H1 (cell line): ENCODE measurements at regions not wholly inside any gene's neighbourhood (a gene's known extent, or its start where the extent isn't known, plus 50 kb on each side); places are given as distances from the start of the nearest gene placed in this dataset.

Source experiments
- CTCF ChIA-PET: fragments of 300-600 bp; sonication (Branson Sonifier 250); formaldehyde crosslinking; loops from one replicate; lab custom pipeline; 2021; ENCODE audit not compliant: partially characterized antibody; lab: Charles Lee
- POLR2A ChIA-PET: fragments of 300-600 bp; sonication (Branson Sonifier 250); formaldehyde crosslinking; loops from one replicate; lab custom pipeline; 2021; ENCODE audit warnings: inconsistent platforms; ENCODE audit not compliant: partially characterized antibody; lab: Charles Lee
- DNase-seq, 2 experiments: peaks; one replicate each; pipeline versions ENCODE4 v3.0.0 to v3.0.0-alpha.2; 2010 to 2022; ENCODE audit warnings: low spot score in 2 of 2, low read depth in 1 of 2, mixed read lengths in 1 of 2
- FAIRE-seq: peaks from 2 replicates; lab custom pipeline; 2011; peaks lifted over from hg19 to GRCh38; lab: Jason Lieb, UNC
- H2AFZ ChIP-seq: 2 replicates; pipeline ENCODE4 v1.8.1; 2012; ENCODE audit warnings: low read length, inconsistent platforms
- H2AK5ac ChIP-seq: 2 replicates; pipeline ENCODE4 v1.6.1; 2013; ENCODE audit warnings: low read depth, low read length
- H2BK120ac ChIP-seq: replicated peaks from 2 replicates; pipeline ENCODE3; 2013; ENCODE audit warnings: low read depth, low read length, inconsistent platforms
- H2BK12ac ChIP-seq: 2 replicates; pipeline ENCODE4 v1.6.1; 2013; ENCODE audit warnings: low read depth, low read length
- H2BK15ac ChIP-seq: 2 replicates; pipeline ENCODE4 v1.6.1; 2013; ENCODE audit warnings: low read length
- H2BK20ac ChIP-seq: 2 replicates; pipeline ENCODE4 v1.6.1; 2013; ENCODE audit warnings: low read length
- H2BK5ac ChIP-seq: 2 replicates; pipeline ENCODE4 v1.6.1; 2013; ENCODE audit warnings: low read depth, low read length
- H3K14ac ChIP-seq: 2 replicates; pipeline ENCODE4 v1.6.1; 2013; ENCODE audit warnings: inconsistent platforms; ENCODE audit not compliant: insufficient read length
- H3K18ac ChIP-seq: 2 replicates; pipeline ENCODE4 v1.6.1; 2013; ENCODE audit warnings: low read length; ENCODE audit errors: extremely low read depth
- H3K23ac ChIP-seq: 2 replicates; pipeline ENCODE4 v1.6.1; 2013; ENCODE audit warnings: inconsistent platforms; ENCODE audit not compliant: insufficient read length
- H3K23me2 ChIP-seq: 2 replicates; pipeline ENCODE4 v1.6.1; 2013; ENCODE audit warnings: low read depth, low read length
- H3K27ac ChIP-seq: 2 replicates; pipeline ENCODE4 v1.6.1; 2011; ENCODE audit warnings: low read depth, low read length, inconsistent platforms
- H3K27me3 ChIP-seq, 4 experiments: replicated peaks in 1 of 4; 1 replicate in 1 of 4; 2 replicates in 3 of 4; pipeline versions ENCODE4 v1.6.1 to v1.8.1; 2011 to 2013; ENCODE audit warnings: low read length in 3 of 4, mild to moderate bottlenecking in 3 of 4, inconsistent platforms in 2 of 4, mixed read lengths in 2 of 4, moderate library complexity in 1 of 4; ENCODE audit not compliant: control insufficient read depth in 3 of 4, insufficient read depth in 3 of 4; ENCODE audit errors: extremely low read depth in 1 of 4
- H3K36me3 ChIP-seq, 4 experiments: 2 replicates each; pipeline versions ENCODE4 v1.6.1 to v1.8.1; 2011 to 2013; ENCODE audit warnings: mild to moderate bottlenecking in 4 of 4, low read length in 3 of 4, moderate library complexity in 2 of 4, control low read depth in 1 of 4, inconsistent platforms in 1 of 4; ENCODE audit not compliant: insufficient read depth in 4 of 4, control insufficient read depth in 2 of 4
- H3K4ac ChIP-seq: replicated peaks from 2 replicates; pipeline ENCODE3; 2013; ENCODE audit warnings: low read length, low read depth, mixed read lengths, inconsistent platforms; ENCODE audit not compliant: insufficient read length
- H3K4me1 ChIP-seq, 4 experiments: replicated peaks in 1 of 4; 1 replicate in 1 of 4; 2 replicates in 3 of 4; pipeline versions ENCODE4 v1.6.1 to v1.8.1; 2011 to 2013; ENCODE audit warnings: low read length in 3 of 4, inconsistent platforms in 2 of 4, mixed read lengths in 1 of 4; ENCODE audit not compliant: insufficient read depth in 4 of 4, control insufficient read depth in 3 of 4
- H3K4me2 ChIP-seq, 2 experiments: 2 replicates each; pipeline versions ENCODE4 v1.6.1 to v1.8.1; 2011 to 2013; ENCODE audit warnings: low read depth in 2 of 2, low read length in 2 of 2, control low read depth in 1 of 2, inconsistent platforms in 1 of 2, mild to moderate bottlenecking in 1 of 2; ENCODE audit not compliant: insufficient read depth in 1 of 2
- H3K4me3 ChIP-seq, 4 experiments: fragments of 200-600, 300-600 bp in 1 of 4; sonication (generic), shearing (Covaris generic), sonication (Bioruptor Twin) in 1 of 4; 2 replicates each; pipeline versions ENCODE4 v1.5.1 to v1.8.1; 2011 to 2016; ENCODE audit warnings: low read length in 4 of 4, low read depth in 3 of 4, control low read depth in 2 of 4, inconsistent platforms in 2 of 4, mild to moderate bottlenecking in 2 of 4, mixed read lengths in 1 of 4, moderate library complexity in 1 of 4; ENCODE audit not compliant: insufficient read depth in 2 of 4; ENCODE audit errors: extremely low read depth in 1 of 4
- H3K56ac ChIP-seq: replicated peaks from 2 replicates; pipeline ENCODE3; 2013; ENCODE audit warnings: low read depth, mild to moderate bottlenecking, mixed read lengths, low read length, inconsistent platforms; ENCODE audit not compliant: insufficient read length
- H3K79me1 ChIP-seq: 2 replicates; pipeline ENCODE4 v1.6.1; 2013; ENCODE audit warnings: low read depth, low read length, control low read depth
- H3K79me2 ChIP-seq, 2 experiments: 2 replicates each; pipeline versions ENCODE4 v1.6.1 to v1.8.1; 2012 to 2013; ENCODE audit warnings: low read length in 2 of 2, mild to moderate bottlenecking in 2 of 2, inconsistent platforms in 1 of 2; ENCODE audit not compliant: insufficient read depth in 2 of 2, control insufficient read depth in 1 of 2
- H3K9ac ChIP-seq, 4 experiments: replicated peaks in 1 of 4; 1 replicate in 1 of 4; 2 replicates in 3 of 4; pipeline versions ENCODE4 v1.6.1 to v1.8.1; 2011 to 2013; ENCODE audit warnings: low read depth in 3 of 4, low read length in 3 of 4, control low read depth in 2 of 4, mild to moderate bottlenecking in 2 of 4, moderate library complexity in 2 of 4, inconsistent platforms in 1 of 4; ENCODE audit errors: extremely low read depth in 1 of 4
- H3K9me3 ChIP-seq, 2 experiments: 2 replicates each; pipeline versions ENCODE4 v1.6.1 to v1.8.1; 2012 to 2013; ENCODE audit warnings: mild to moderate bottlenecking in 2 of 2, moderate library complexity in 2 of 2, control low read depth in 1 of 2, inconsistent platforms in 1 of 2, low read depth in 1 of 2, low read length in 1 of 2, mixed read lengths in 1 of 2; ENCODE audit not compliant: insufficient read depth in 2 of 2
- H4K20me1 ChIP-seq, 2 experiments: replicated peaks in 1 of 2; 2 replicates each; pipeline versions ENCODE3 to v1.8.1; 2011 to 2013; ENCODE audit warnings: inconsistent platforms in 2 of 2, low read length in 2 of 2, mild to moderate bottlenecking in 1 of 2; ENCODE audit not compliant: insufficient read depth in 2 of 2, control insufficient read depth in 1 of 2
- H4K5ac ChIP-seq: 2 replicates; pipeline ENCODE4 v1.6.1; 2013; ENCODE audit warnings: low read length, low read depth, mixed read lengths, inconsistent platforms; ENCODE audit not compliant: insufficient read length
- H4K8ac ChIP-seq: 2 replicates; pipeline ENCODE4 v1.8.0; 2013; ENCODE audit warnings: mild to moderate bottlenecking, moderate library complexity, low read length, inconsistent platforms; ENCODE audit not compliant: insufficient read depth; ENCODE audit errors: extremely low read depth
- H4K91ac ChIP-seq: replicated peaks from 2 replicates; pipeline ENCODE3; 2013; ENCODE audit warnings: low read length, mixed read lengths, inconsistent platforms; ENCODE audit not compliant: insufficient read length
- BACH1 ChIP-seq: IDR thresholded peaks from 2 replicates; pipeline ENCODE4 v1.6.1; 2012; ENCODE audit warnings: low read length, improper control_type of control experiment
- BRCA1 ChIP-seq: IDR thresholded peaks from 2 replicates; pipeline ENCODE4 v1.6.1; 2012; ENCODE audit warnings: low read depth, low read length, improper control_type of control experiment
- CBX8 ChIP-seq: fragments of 300-800, 300-1000 bp; sonication (generic); IDR thresholded peaks from 2 replicates; pipeline ENCODE4 v1.7.1; 2016; ENCODE audit warnings: low read depth, low read length, borderline replicate concordance
- CTBP2 ChIP-seq: IDR thresholded peaks from 2 replicates; pipeline ENCODE4 v1.7.0; 2011; ENCODE audit warnings: borderline replicate concordance, mild to moderate bottlenecking, moderate library complexity, mixed read lengths, low read length; ENCODE audit not compliant: insufficient read depth, insufficient read length
- EGR1 ChIP-seq: IDR thresholded peaks from 2 replicates; pipeline ENCODE4 v1.6.1; 2011; ENCODE audit warnings: low read depth, low read length, borderline replicate concordance
- EP300 ChIP-seq, 2 experiments: IDR thresholded peaks; 1 replicate in 1 of 2; 2 replicates in 1 of 2; pipeline ENCODE4 v1.6.1; 2011 to 2012; ENCODE audit warnings: low read depth in 2 of 2, low read length in 2 of 2, mild to moderate bottlenecking in 2 of 2, borderline replicate concordance in 1 of 2, inconsistent platforms in 1 of 2, moderate library complexity in 1 of 2
- HDAC6 ChIP-seq: IDR thresholded peaks from one replicate; pipeline ENCODE4 v1.7.1; 2012; ENCODE audit warnings: low read depth, mild to moderate bottlenecking, inconsistent platforms, low read length, moderate library complexity
- KDM4A ChIP-seq: IDR thresholded peaks from one replicate; pipeline ENCODE4 v1.7.1; 2012; ENCODE audit warnings: low read depth, mild to moderate bottlenecking, moderate library complexity, low read length, inconsistent platforms; ENCODE audit not compliant: severe bottlenecking
- MAFK ChIP-seq: IDR thresholded peaks from 2 replicates; pipeline ENCODE4 v1.6.1; 2012; ENCODE audit warnings: low read depth, mild to moderate bottlenecking, improper control_type of control experiment, low read length
- NRF1 ChIP-seq: IDR thresholded peaks from 2 replicates; pipeline ENCODE4 v1.6.1; 2011; ENCODE audit warnings: mild to moderate bottlenecking, low read depth, low read length, improper control_type of control experiment
- PHF8 ChIP-seq: fragments of 200-600 bp; sonication (generic); conservative IDR thresholded peaks from 2 replicates; pipeline ENCODE4 v1.7.1; 2012; ENCODE audit warnings: low read depth, mild to moderate bottlenecking, inconsistent platforms, low read length, moderate library complexity
- SAP30 ChIP-seq: fragments of 300-600 bp; sonication (generic); IDR thresholded peaks from 2 replicates; pipeline ENCODE4 v1.7.1; 2012; ENCODE audit warnings: low read length, moderate library complexity, mild to moderate bottlenecking, inconsistent platforms; ENCODE audit not compliant: insufficient read depth, insufficient replicate concordance
- SP1 ChIP-seq: IDR thresholded peaks from 2 replicates; pipeline ENCODE4 v1.6.1; 2011; ENCODE audit warnings: low read depth, low read length
- YY1 ChIP-seq: IDR thresholded peaks from 2 replicates; pipeline ENCODE4 v1.6.1; 2011; ENCODE audit warnings: low read depth, mild to moderate bottlenecking, low read length
- WGBS, 2 experiments: shearing (Covaris generic) in 1 of 2; methylation state at CpG; one replicate each; pipeline versions ENCODE4 v1.1.6 to v1.1.7; 2013 to 2015; ENCODE audit warnings: low lambda C conversion rate in 2 of 2, mixed read lengths in 2 of 2, inconsistent platforms in 1 of 2, low coverage in 1 of 2, missing lambda C conversion rate in 1 of 2; ENCODE audit not compliant: insufficient replicate concordance in 2 of 2, insufficient coverage in 1 of 2, insufficient read length in 1 of 2; ENCODE audit errors: extremely low coverage in 1 of 2, missing lambda C conversion rate in 1 of 2; 5-methylcytosine and 5-hydroxymethylcytosine counted together

DNA sequence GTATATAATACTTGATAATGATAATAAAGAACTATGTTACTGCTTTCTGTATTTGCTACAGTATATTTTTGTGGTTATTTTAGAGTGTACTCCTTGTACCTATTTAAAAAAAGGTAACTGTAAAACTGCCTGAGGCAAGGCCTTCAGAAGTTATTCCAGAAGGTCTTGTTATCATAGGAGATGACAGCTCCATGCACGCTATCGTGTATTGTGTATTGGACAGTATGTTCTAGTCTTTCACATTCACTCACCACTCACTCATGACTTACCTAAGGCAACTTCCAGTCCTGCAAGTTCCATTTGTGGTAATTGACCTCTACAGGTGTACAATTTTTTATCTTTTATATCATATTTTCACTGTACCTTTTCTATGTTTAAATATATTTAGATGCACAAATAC is 100.7 kb downstream of the ARL4A start (continued):
- TF ChIP-seq SAP30, result no peak

DNA sequence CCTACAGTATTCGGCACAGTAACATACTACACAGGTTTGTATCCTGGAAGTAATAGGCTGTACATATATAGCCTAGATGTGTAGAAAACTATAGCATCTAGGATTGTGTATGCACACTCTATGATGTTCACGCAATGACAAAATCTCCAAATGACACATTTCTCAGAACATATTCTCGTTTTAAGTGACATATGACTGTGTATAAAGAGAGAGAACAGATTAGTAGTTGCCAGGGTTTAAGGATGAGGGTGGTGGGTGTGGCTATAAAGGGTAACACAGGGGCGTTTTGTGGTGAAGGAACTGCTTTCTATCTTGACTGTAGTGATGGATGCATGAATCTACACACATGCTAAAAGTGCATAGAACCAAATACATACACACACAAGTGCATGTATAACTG is 101.2 kb downstream of the ARL4A start:
- H3K36me3 ChIP-seq, result no peaks in the 10 kb centered on the region
- H3K27ac ChIP-seq, result no peak overlapping the region
- no peak overlapping the region for H3K4me2 ChIP-seq
- H2BK5ac ChIP-seq, result no peak overlapping the region
- H4K5ac ChIP-seq, result no peak overlapping the region
- no peak overlapping the region for H3K23ac ChIP-seq
- no peak overlapping the region for H2BK15ac ChIP-seq
- no peak overlapping the region for H4K91ac ChIP-seq
- H3K79me1 ChIP-seq, result no peaks in the 10 kb centered on the region
- no peak overlapping the region for H4K8ac ChIP-seq
- H2BK120ac ChIP-seq, result no peak overlapping the region
- ChIA-PET POLR2A (no interaction called here), CTCF (no interaction called here)
- H2AFZ ChIP-seq, result no peak overlapping the region
- no peak overlapping the region for H3K4me3 ChIP-seq
- no peak overlapping the region for H3K14ac ChIP-seq
- no peaks in the 10 kb centered on the region for H3K9me3 ChIP-seq
- H3K27me3 ChIP-seq, result no peaks in the 10 kb centered on the region
- H4K20me1 ChIP-seq, result no peaks in the 10 kb centered on the region
- no peaks in the 10 kb centered on the region for H3K23me2 ChIP-seq
- H3K4ac ChIP-seq, result no peak overlapping the region
- H2AK5ac ChIP-seq, result no peak overlapping the region
- H2BK12ac ChIP-seq, result no peak overlapping the region
- H3K4me1 ChIP-seq, result no peaks in the 10 kb centered on the region
- H2BK20ac ChIP-seq, result no peak overlapping the region
- TF ChIP-seq CTBP2, result no peak
- no peak for TF ChIP-seq PHF8
- TF ChIP-seq NRF1, result no peak
- TF ChIP-seq SP1, result no peak
- no peak for TF ChIP-seq BRCA1
- TF ChIP-seq BACH1, result no peak
- TF ChIP-seq MAFK, result no peak
- TF ChIP-seq EP300 (IDR thresholded peaks at IDR 0.05; ENCODE audit: borderline replicate concordance in 1 of 2, low read depth in 2 of 2, low read length in 2 of 2), result no peak
- TF ChIP-seq HDAC6, result no peak
- no peak for TF ChIP-seq YY1
- no peak for TF ChIP-seq EGR1
- no peak for TF ChIP-seq CBX8
- no peak for TF ChIP-seq KDM4A
- TF ChIP-seq, all 59 proteins: peak for 0
- Histone ChIP-seq H3K79me2 (no peaks in the 10 kb centered on the region), H3K9ac (no peak overlapping the region), H3K56ac (no peak overlapping the region), H3K18ac (no peak overlapping the region)
- FAIRE-seq (no peak), DNase-seq (no peak)
- 77% methylated on average over 4 of the region's 4 CpGs; no CpG with 5 or more reads in 1 of the 2 experiments for WGBS, 2 experiments
